Stomach (tissue), 4 donors: ENCODE measurements at regions not wholly inside any gene's neighbourhood (a gene's known extent, or its start where the extent isn't known, plus 50 kb on each side); places are given as distances from the start of the nearest gene placed in this dataset.

Experiments used
- CTCF ChIP-seq, 7 experiments: fragments of 450-650 bp in 4 of 7; fragments of 200-600 bp in 3 of 7; sonication (generic) in 3 of 7; IDR thresholded peaks; one replicate each; pipeline ENCODE4 v1.5.1; 2016 to 2019; ENCODE audit warnings: antibody characterized with exemption in 7 of 7, control low read depth in 2 of 7, mild to moderate bottlenecking in 1 of 7
- EP300 ChIP-seq: sonication (generic); formaldehyde crosslinking; IDR thresholded peaks from one replicate; pipeline ENCODE4 v1.6.1; 2017; ENCODE audit warnings: antibody characterized with exemption
- POLR2AphosphoS5 ChIP-seq, 3 donors: sonication (generic); formaldehyde crosslinking; IDR thresholded peaks; one replicate each; pipeline ENCODE4 v1.6.1; 2016; ENCODE audit warnings: antibody characterized with exemption in 3 of 3

- TF ChIP-seq CTCF (IDR thresholded peaks at IDR 0.05): no peak
- TF ChIP-seq EP300: no peak
- no peak for TF ChIP-seq POLR2AphosphoS5 (IDR thresholded peaks at IDR 0.05)
Observed at GRCh38 chr18:72206814-72207213, 337.3 kb downstream of the CBLN2 start.
